ENCODE measurements at regions not wholly inside any gene's neighbourhood (a gene's known extent, or its start where the extent isn't known, plus 50 kb on each side); places are given as distances from the start of the nearest gene placed in this dataset.

GRCh38 chr2:217249121-217250012 lies 389.5 kb upstream of the TNP1 start:
- TF ChIP-seq GATA1 (IDR thresholded peaks at IDR 0.05; ENCODE audit: low read depth, low read length) (no peak), POLR2A (IDR thresholded peaks at IDR 0.05; ENCODE audit: low read length) (no peak)
- no peak for DNase-seq

- TF ChIP-seq GATA1 (IDR thresholded peaks at IDR 0.05; ENCODE audit: low read depth, low read length) (no peak), POLR2A (IDR thresholded peaks at IDR 0.05; ENCODE audit: low read length) (no peak)
- peak in 1 of 2 experiments; percentile 19 for DNase-seq
These were observed 388.6 kb upstream of the TNP1 start for GRCh38 chr2:217248312-217248935.

GRCh38 chr2:217247476-217247875 lies 387.6 kb upstream of the TNP1 start:
- no peak for DNase-seq
- TF ChIP-seq GATA1 (IDR thresholded peaks at IDR 0.05; ENCODE audit: low read depth, low read length) (no peak), POLR2A (IDR thresholded peaks at IDR 0.05; ENCODE audit: low read length) (no peak)

GRCh38 chr2:217246108-217246507 lies 386.2 kb upstream of the TNP1 start:
- no peak for DNase-seq
- TF ChIP-seq POLR2A (IDR thresholded peaks at IDR 0.05; ENCODE audit: low read length): no peak
- TF ChIP-seq GATA1 (IDR thresholded peaks at IDR 0.05; ENCODE audit: low read depth, low read length): no peak

- no peak for DNase-seq
- TF ChIP-seq GATA1 (IDR thresholded peaks at IDR 0.05; ENCODE audit: low read depth, low read length) (no peak), POLR2A (IDR thresholded peaks at IDR 0.05; ENCODE audit: low read length) (no peak)
These were observed 385.0 kb upstream of the TNP1 start for GRCh38 chr2:217244815-217245214.

GRCh38 chr2:217242947-217243346 lies 383.1 kb upstream of the TNP1 start:
- TF ChIP-seq GATA1 (IDR thresholded peaks at IDR 0.05; ENCODE audit: low read depth, low read length) (no peak), POLR2A (IDR thresholded peaks at IDR 0.05; ENCODE audit: low read length) (no peak)
- DNase-seq: no peak

GRCh38 chr2:217231724-217232123 lies 371.9 kb upstream of the TNP1 start:
- TF ChIP-seq GATA1 (IDR thresholded peaks at IDR 0.05; ENCODE audit: low read depth, low read length) (no peak), POLR2A (IDR thresholded peaks at IDR 0.05; ENCODE audit: low read length) (no peak)
- no peak for DNase-seq

- TF ChIP-seq GATA1 (IDR thresholded peaks at IDR 0.05; ENCODE audit: low read depth, low read length) (no peak), POLR2A (IDR thresholded peaks at IDR 0.05; ENCODE audit: low read length) (no peak)
- no peak for DNase-seq
These were observed 371.3 kb upstream of the TNP1 start for GRCh38 chr2:217231212-217231611.

GRCh38 chr2:217228732-217229131 lies 368.9 kb upstream of the TNP1 start:
- no peak for DNase-seq
- TF ChIP-seq POLR2A (IDR thresholded peaks at IDR 0.05; ENCODE audit: low read length) (no peak), GATA1 (IDR thresholded peaks at IDR 0.05; ENCODE audit: low read depth, low read length) (no peak)

- no peak for DNase-seq
- TF ChIP-seq POLR2A (IDR thresholded peaks at IDR 0.05; ENCODE audit: low read length) (no peak), GATA1 (IDR thresholded peaks at IDR 0.05; ENCODE audit: low read depth, low read length) (no peak)
These were observed 367.9 kb upstream of the TNP1 start for GRCh38 chr2:217227794-217228193.

- TF ChIP-seq POLR2A (IDR thresholded peaks at IDR 0.05; ENCODE audit: low read length) (no peak), GATA1 (IDR thresholded peaks at IDR 0.05; ENCODE audit: low read depth, low read length) (no peak)
- no peak for DNase-seq
These were observed 365.7 kb upstream of the TNP1 start for GRCh38 chr2:217225596-217225995.

GRCh38 chr2:217223222-217223930 lies 363.5 kb upstream of the TNP1 start:
- peak in 1 of 2 experiments; percentile 6 for DNase-seq

GRCh38 chr2:217222309-217222910 lies 362.5 kb upstream of the TNP1 start:
- peak in 1 of 2 experiments; percentile 5 for DNase-seq
- TF ChIP-seq GATA1 (IDR thresholded peaks at IDR 0.05; ENCODE audit: low read depth, low read length) (no peak), POLR2A (IDR thresholded peaks at IDR 0.05; ENCODE audit: low read length) (no peak)

More at GRCh38 chr2:217223222-217223930, 363.5 kb upstream of the TNP1 start:
- TF ChIP-seq GATA1 (IDR thresholded peaks at IDR 0.05; ENCODE audit: low read depth, low read length) (no peak), POLR2A (IDR thresholded peaks at IDR 0.05; ENCODE audit: low read length) (no peak)
